ENCODE measurements at regions not wholly inside any gene's neighbourhood (a gene's known extent, or its start where the extent isn't known, plus 50 kb on each side); places are given as distances from the start of the nearest gene placed in this dataset.

- no peak for TF ChIP-seq EZH2 (optimal IDR thresholded peaks at IDR 0.05; ENCODE audit: low read depth, low read length)
- peak; percentile 69 for TF ChIP-seq CTCF (IDR thresholded peaks at IDR 0.05; ENCODE audit: low read length)
These were observed 101.1 kb upstream of the CYLC1 start for GRCh38 chrX:83759872-83760271.
